Ascending aorta (tissue), 2 donors: ENCODE measurements at regions not wholly inside any gene's neighbourhood (a gene's known extent, or its start where the extent isn't known, plus 50 kb on each side); places are given as distances from the start of the nearest gene placed in this dataset.

Source experiments
- DNase-seq, 2 donors: peaks; one replicate each; pipeline ENCODE4 v3.0.0-alpha.2; 2019; ENCODE audit warnings: low spot score in 2 of 2
- H3K27ac ChIP-seq, 2 donors: fragments of 200-600 bp; sonication (generic); one replicate each; pipeline ENCODE4 v1.5.1; 2016 to 2017; ENCODE audit warnings: mild to moderate bottlenecking in 1 of 2
- H3K27me3 ChIP-seq: fragments of 200-600 bp; sonication (generic); one replicate; pipeline ENCODE4 v1.5.1; 2017
- H3K36me3 ChIP-seq, 2 donors: fragments of 200-600 bp; sonication (generic); one replicate each; pipeline ENCODE4 v1.5.1; 2016
- H3K4me1 ChIP-seq, 2 donors: fragments of 200-600 bp; sonication (generic); one replicate each; pipeline ENCODE4 v1.5.1; 2016 to 2017; ENCODE audit warnings: mild to moderate bottlenecking in 1 of 2
- H3K4me3 ChIP-seq, 2 donors: fragments of 200-600 bp; sonication (generic); one replicate each; pipeline ENCODE4 v1.5.1; 2016 to 2017; ENCODE audit warnings: mild to moderate bottlenecking in 1 of 2
- H3K9me3 ChIP-seq, 2 donors: fragments of 200-600 bp; sonication (generic); one replicate each; pipeline ENCODE4 v1.5.1; 2016
- CTCF ChIP-seq, 3 experiments: fragments of 200-600 bp in 2 of 3; fragments of 450-650 bp in 1 of 3; sonication (generic) in 2 of 3; IDR thresholded peaks; one replicate each; pipeline ENCODE4 v1.5.1; 2016 to 2019; ENCODE audit warnings: antibody characterized with exemption in 3 of 3, mild to moderate bottlenecking in 1 of 3, moderate library complexity in 1 of 3
- intact Hi-C: fragments of 100-400 bp; cut with DNase I; formaldehyde crosslinking; loops from one replicate; pipeline ENCODE4 v1.15.1; 2023

DNA sequence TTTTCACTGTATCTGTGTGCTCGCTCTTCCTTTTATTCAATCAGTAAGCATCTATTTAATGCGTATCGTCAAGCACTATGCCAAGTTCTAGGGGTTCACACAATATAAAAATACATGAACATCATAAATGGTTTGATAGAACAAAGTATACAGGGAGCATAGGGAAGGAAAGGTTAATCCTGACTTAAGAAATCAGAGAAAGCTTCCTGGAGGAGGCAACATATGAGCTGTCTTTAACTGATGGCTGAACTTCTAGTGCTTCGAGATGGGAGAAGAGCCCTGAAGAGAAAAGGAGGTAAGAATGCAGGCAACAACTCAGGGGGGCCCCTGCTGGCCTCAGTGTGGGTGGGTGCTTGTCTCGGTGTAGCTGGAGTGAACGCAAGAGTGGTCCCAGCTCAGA lies 63.6 kb upstream of the GALNT2 start:
- H3K4me3 ChIP-seq = no peak overlapping the region
- TF ChIP-seq CTCF (IDR thresholded peaks at IDR 0.05) = no peak
- no peaks in the 10 kb centered on the region for H3K9me3 ChIP-seq
- peaks cover 4 to 25% of the 10 kb centered on the region in 2 donors for H3K4me1 ChIP-seq
- no peak overlapping the region for H3K27ac ChIP-seq
- no peaks in the 10 kb centered on the region for H3K27me3 ChIP-seq
- H3K36me3 ChIP-seq = no peaks in the 10 kb centered on the region
- DNase-seq = no peak
- intact Hi-C loops = loop anchor here (5.0 kb wide), 1 partner anchor 176 kb away; no protein-coding TSS in a partner anchor

GRCh38 chr1:230005040-230005439 lies 62.0 kb upstream of the GALNT2 start:
- Histone ChIP-seq H3K27ac (no peak overlapping the region), H3K4me1 (peaks cover 0 to 13% of the 10 kb centered on the region in 2 donors), H3K9me3 (no peaks in the 10 kb centered on the region), H3K4me3 (no peak overlapping the region), H3K36me3 (no peaks in the 10 kb centered on the region), H3K27me3 (no peaks in the 10 kb centered on the region)
- no peak for DNase-seq
- intact Hi-C loops = no loop called here
- TF ChIP-seq CTCF (IDR thresholded peaks at IDR 0.05) = no peak

- Histone ChIP-seq H3K27ac (no peak overlapping the region), H3K36me3 (no peaks in the 10 kb centered on the region), H3K27me3 (no peaks in the 10 kb centered on the region), H3K9me3 (no peaks in the 10 kb centered on the region), H3K4me1 (no peaks in the 10 kb centered on the region), H3K4me3 (no peak overlapping the region)
- intact Hi-C loops = no loop called here
- no peak for DNase-seq
- TF ChIP-seq CTCF (IDR thresholded peaks at IDR 0.05) = no peak
Measured at GRCh38 chr1:230008721-230009120, 58.3 kb upstream of the GALNT2 start.

DNA sequence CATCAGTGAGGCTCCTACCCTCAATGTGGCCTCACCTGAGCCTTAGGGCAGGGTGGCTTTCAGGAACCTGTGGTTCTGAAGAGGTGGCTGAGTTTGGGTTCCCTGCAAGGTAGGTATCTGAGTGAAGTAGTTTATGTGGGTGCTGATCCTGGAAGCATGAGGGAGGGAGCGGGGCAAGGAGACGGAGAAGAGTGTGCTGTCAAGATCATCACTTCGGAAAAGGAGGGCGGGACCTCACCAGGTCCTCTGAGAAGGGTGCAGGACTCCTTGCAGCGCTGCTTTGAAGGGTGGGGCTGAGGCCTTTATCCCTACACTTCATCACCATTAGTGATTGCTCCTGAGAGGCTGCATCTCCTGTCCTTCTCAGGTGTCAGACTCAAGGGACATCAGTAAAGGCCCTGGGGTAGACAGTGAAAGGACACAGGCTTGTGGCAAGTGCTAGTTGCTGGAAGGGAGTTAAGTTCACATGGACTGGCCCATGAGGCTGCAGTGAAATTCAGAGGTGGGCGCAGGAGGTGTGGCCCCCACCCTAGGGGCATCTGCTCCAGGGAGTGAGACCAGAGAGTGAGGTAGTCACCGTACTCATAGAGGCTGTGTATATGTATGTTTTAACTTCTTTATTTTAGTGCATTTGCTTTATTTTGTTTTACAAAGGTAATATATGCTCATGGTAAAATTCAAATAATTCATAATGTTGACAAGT lies 57.3 kb upstream of the GALNT2 start:
- no peaks in the 10 kb centered on the region for H3K9me3 ChIP-seq
- no peak overlapping the region for H3K4me3 ChIP-seq
- H3K36me3 ChIP-seq = no peaks in the 10 kb centered on the region
- no peaks in the 10 kb centered on the region for H3K27me3 ChIP-seq
- no peak for TF ChIP-seq CTCF (IDR thresholded peaks at IDR 0.05)
- H3K27ac ChIP-seq = no peak overlapping the region
- no peaks in the 10 kb centered on the region for H3K4me1 ChIP-seq
- no peak for DNase-seq
- intact Hi-C loops = no loop called here

GRCh38 chr1:230010603-230011332 lies 56.3 kb upstream of the GALNT2 start:
- no peak overlapping the region for H3K27ac ChIP-seq
- no peaks in the 10 kb centered on the region for H3K9me3 ChIP-seq
- DNase-seq = no peak
- no peak for TF ChIP-seq CTCF (IDR thresholded peaks at IDR 0.05)
- no peaks in the 10 kb centered on the region for H3K36me3 ChIP-seq
- H3K4me1 ChIP-seq = no peaks in the 10 kb centered on the region
- no peaks in the 10 kb centered on the region for H3K27me3 ChIP-seq
- intact Hi-C loops = no loop called here
- no peak overlapping the region for H3K4me3 ChIP-seq
